ENCODE measurements at regions not wholly inside any gene's neighbourhood (a gene's known extent, or its start where the extent isn't known, plus 50 kb on each side); places are given as distances from the start of the nearest gene placed in this dataset.

GRCh38 chr2:66717973-66718372 lies 283.0 kb downstream of the MEIS1 start:
- no peak for DNase-seq (ENCODE audit: low spot score)

- no peak for DNase-seq (ENCODE audit: low spot score)
Measured at GRCh38 chr2:66721776-66722175, 286.9 kb downstream of the MEIS1 start.

- DNase-seq (ENCODE audit: low spot score): no peak
Measured at GRCh38 chr2:66724241-66724640, 289.3 kb downstream of the MEIS1 start.

- no peak for DNase-seq (ENCODE audit: low spot score)
Measured at GRCh38 chr2:66729416-66730330, 294.7 kb downstream of the MEIS1 start.

- DNase-seq (ENCODE audit: low spot score): no peak
Measured at GRCh38 chr2:66730441-66730840, 295.5 kb downstream of the MEIS1 start.

- no peak for DNase-seq (ENCODE audit: low spot score)
Measured at GRCh38 chr2:66733364-66733999, 298.6 kb downstream of the MEIS1 start.

- DNase-seq (ENCODE audit: low spot score): no peak
Measured at GRCh38 chr2:66748939-66749338, 314.0 kb downstream of the MEIS1 start.

- no peak for DNase-seq (ENCODE audit: low spot score)
Measured at GRCh38 chr2:66749566-66749965, 314.6 kb downstream of the MEIS1 start.

GRCh38 chr2:66753257-66753656 lies 318.3 kb downstream of the MEIS1 start:
- DNase-seq (ENCODE audit: low spot score): no peak

- DNase-seq (ENCODE audit: low spot score): no peak
Measured at GRCh38 chr2:66753660-66754059, 318.7 kb downstream of the MEIS1 start.

GRCh38 chr2:66755974-66756373 lies 321.0 kb downstream of the MEIS1 start:
- DNase-seq (ENCODE audit: low spot score): no peak

- no peak for DNase-seq (ENCODE audit: low spot score)
Measured at GRCh38 chr2:66761826-66762225, 326.9 kb downstream of the MEIS1 start.

GRCh38 chr2:66762761-66763160 lies 327.8 kb downstream of the MEIS1 start:
- no peak for DNase-seq (ENCODE audit: low spot score)

GRCh38 chr2:66766582-66766981 lies 331.7 kb downstream of the MEIS1 start:
- DNase-seq (ENCODE audit: low spot score): no peak

GRCh38 chr2:66771359-66771976 lies 336.5 kb downstream of the MEIS1 start:
- DNase-seq (ENCODE audit: low spot score): no peak

- no peak for DNase-seq (ENCODE audit: low spot score)
Measured at GRCh38 chr2:66772618-66773017, 337.7 kb downstream of the MEIS1 start.

GRCh38 chr2:66775730-66776422 lies 341.0 kb downstream of the MEIS1 start:
- DNase-seq (ENCODE audit: low spot score): no peak

- no peak for DNase-seq (ENCODE audit: low spot score)
Measured at GRCh38 chr2:66781804-66782203, 346.9 kb downstream of the MEIS1 start.

GRCh38 chr2:66782780-66783361 lies 347.9 kb downstream of the MEIS1 start:
- DNase-seq (ENCODE audit: low spot score): no peak

- no peak for DNase-seq (ENCODE audit: low spot score)
Measured at GRCh38 chr2:66789741-66790140, 354.8 kb downstream of the MEIS1 start.

GRCh38 chr2:66790651-66791181 lies 355.8 kb downstream of the MEIS1 start:
- peak; percentile 19 for DNase-seq (ENCODE audit: low spot score)

GRCh38 chr2:66794070-66794469 lies 359.1 kb downstream of the MEIS1 start:
- DNase-seq (ENCODE audit: low spot score): no peak
